IMR-90 (cell line): ENCODE measurements at regions not wholly inside any gene's neighbourhood (a gene's known extent, or its start where the extent isn't known, plus 50 kb on each side); places are given as distances from the start of the nearest gene placed in this dataset.
A peak's percentile ranks its signal among the peaks of the same experiment; 100 is the strongest.

Experiments used
- ATAC-seq: fragments of 200-7000 bp; cut with Tn5 transposase; 2 replicates; pipeline ENCODE4 v1.9.1; 2020; ENCODE audit warnings: low read depth, mild to moderate bottlenecking, moderate library complexity
- BruUV-seq: library from RNA; stranded (reverse); fragments of 400-500 nt; replicated peaks from 2 replicates; lab custom pipeline; 2021; lab: Mats Ljungman, UMichigan
- CTCF ChIA-PET: fragments of 300-600 bp; formaldehyde crosslinking; extraction: SDS; loops from one replicate; lab custom pipeline; 2021; ENCODE audit warnings: antibody characterized with exemption; lab: Yijun Ruan, JAX
- POLR2A ChIA-PET: fragments of 300-600 bp; sonication (Branson Sonifier 250); formaldehyde crosslinking; loops from one replicate; lab custom pipeline; 2022; ENCODE audit warnings: antibody characterized with exemption; ENCODE audit not compliant: unreplicated experiment; lab: Charles Lee
- DNase-seq: peaks from one replicate; pipeline ENCODE4 v3.0.0; 2013
- H2AFZ ChIP-seq: replicated peaks from 2 replicates; pipeline ENCODE3; 2013; ENCODE audit warnings: low read length, mild to moderate bottlenecking; ENCODE audit not compliant: poor library complexity
- H2AK5ac ChIP-seq: 2 replicates; pipeline ENCODE4 v1.6.1; 2013; ENCODE audit warnings: low read depth, low read length, inconsistent platforms
- H2AK9ac ChIP-seq: replicated peaks from 2 replicates; pipeline ENCODE3; 2013; ENCODE audit warnings: mild to moderate bottlenecking, low read depth, low read length, moderate library complexity; ENCODE audit not compliant: poor library complexity
- H2BK120ac ChIP-seq: 2 replicates; pipeline ENCODE4 v1.6.1; 2013; ENCODE audit warnings: low read depth, low read length, inconsistent platforms
- H2BK15ac ChIP-seq: 3 replicates; pipeline ENCODE4 v1.6.1; 2013; ENCODE audit warnings: low read depth, low read length, inconsistent platforms
- H2BK20ac ChIP-seq: 2 replicates; pipeline ENCODE4 v1.6.1; 2013; ENCODE audit warnings: low read depth, mild to moderate bottlenecking, inconsistent platforms, low read length, moderate library complexity
- H2BK5ac ChIP-seq: 2 replicates; pipeline ENCODE4 v1.6.1; 2013; ENCODE audit warnings: mild to moderate bottlenecking, low read depth, low read length, inconsistent platforms; ENCODE audit not compliant: poor library complexity, severe bottlenecking
- H3K14ac ChIP-seq: replicated peaks from 2 replicates; pipeline ENCODE4 v1.6.1; 2013; ENCODE audit warnings: low read depth, low read length, inconsistent platforms
- H3K18ac ChIP-seq: 2 replicates; pipeline ENCODE4 v1.6.1; 2013; ENCODE audit warnings: low read depth, low read length, control low read depth
- H3K23ac ChIP-seq: 2 replicates; pipeline ENCODE4 v1.6.1; 2013; ENCODE audit warnings: low read depth, low read length, inconsistent platforms
- H3K27ac ChIP-seq: 2 replicates; pipeline ENCODE4 v1.5.1; 2013; ENCODE audit warnings: mild to moderate bottlenecking, control low read depth, low read length; ENCODE audit not compliant: insufficient read depth
- H3K27me3 ChIP-seq: 2 replicates; pipeline ENCODE4 v1.6.1; 2013; ENCODE audit warnings: low read length; ENCODE audit not compliant: control insufficient read depth, insufficient read depth
- H3K36me3 ChIP-seq: 2 replicates; pipeline ENCODE4 v1.6.1; 2013; ENCODE audit warnings: low read length, mixed read lengths; ENCODE audit not compliant: control insufficient read depth, insufficient read depth
- H3K4ac ChIP-seq: 2 replicates; pipeline ENCODE4 v1.6.1; 2013; ENCODE audit warnings: low read depth, low read length, inconsistent platforms
- H3K4me1 ChIP-seq: 2 replicates; pipeline ENCODE4 v1.6.1; 2013; ENCODE audit warnings: low read length, mixed read lengths; ENCODE audit not compliant: control insufficient read depth, insufficient read depth
- H3K4me2 ChIP-seq: 2 replicates; pipeline ENCODE4 v1.6.1; 2013; ENCODE audit warnings: low read depth, mild to moderate bottlenecking, control low read depth, low read length, moderate library complexity
- H3K4me3 ChIP-seq: 2 replicates; pipeline ENCODE4 v1.5.1; 2013; ENCODE audit warnings: low read depth, mild to moderate bottlenecking, control low read depth, low read length, moderate library complexity; ENCODE audit not compliant: insufficient read depth
- H3K56ac ChIP-seq: 2 replicates; pipeline ENCODE4 v1.6.1; 2013; ENCODE audit warnings: low read length, inconsistent platforms; ENCODE audit not compliant: insufficient read depth; ENCODE audit errors: extremely low read depth
- H3K79me1 ChIP-seq, 2 experiments: 2 replicates each; pipeline ENCODE4 v1.6.1; 2013; ENCODE audit warnings: low read length in 2 of 2, inconsistent platforms in 1 of 2, low read depth in 1 of 2
- H3K9ac ChIP-seq: 2 replicates; pipeline ENCODE4 v1.6.1; 2013; ENCODE audit warnings: low read depth, low read length, control low read depth
- H3K9me1 ChIP-seq: 2 replicates; pipeline ENCODE4 v1.6.1; 2013; ENCODE audit warnings: low read length, inconsistent platforms; ENCODE audit not compliant: insufficient read depth
- H3K9me3 ChIP-seq: 2 replicates; pipeline ENCODE4 v1.6.1; 2013; ENCODE audit warnings: low read length; ENCODE audit not compliant: control insufficient read depth, insufficient read depth
- H4K20me1 ChIP-seq: 2 replicates; pipeline ENCODE4 v1.6.1; 2013; ENCODE audit warnings: low read length, inconsistent platforms; ENCODE audit not compliant: insufficient read depth
- H4K5ac ChIP-seq: 2 replicates; pipeline ENCODE4 v1.6.1; 2013; ENCODE audit warnings: mild to moderate bottlenecking, low read depth, low read length, control low read depth
- H4K8ac ChIP-seq, 2 experiments: 2 replicates each; pipeline ENCODE4 v1.6.1; 2013; ENCODE audit warnings: low read depth in 2 of 2, low read length in 2 of 2, control low read depth in 1 of 2, inconsistent platforms in 1 of 2
- H4K91ac ChIP-seq: 2 replicates; pipeline ENCODE4 v1.6.1; 2013; ENCODE audit warnings: low read depth, low read length, inconsistent platforms; ENCODE audit not compliant: insufficient read depth
- MAFK ChIP-seq: IDR thresholded peaks from 2 replicates; pipeline ENCODE4 v1.6.1; 2012; ENCODE audit warnings: low read depth, low read length, improper control_type of control experiment
- RFX5 ChIP-seq: IDR thresholded peaks from 2 replicates; pipeline ENCODE4 v1.8.0; 2012; ENCODE audit warnings: low read depth, mild to moderate bottlenecking, low read length, moderate library complexity
- USF2 ChIP-seq: fragments of 150-350 bp; IDR thresholded peaks from 2 replicates; pipeline ENCODE4 v1.6.1; 2017; ENCODE audit warnings: mild to moderate bottlenecking, antibody characterized with exemption, low read length, low read depth
- WGBS, 2 experiments: methylation state at CpG; one replicate each; pipeline versions ENCODE4 v1.1.5 to v1.1.7; 2013; ENCODE audit warnings: missing lambda C conversion rate in 2 of 2; ENCODE audit not compliant: insufficient read length in 1 of 2; ENCODE audit errors: extremely low coverage in 2 of 2; 5-methylcytosine and 5-hydroxymethylcytosine counted together
- dilution Hi-C: fragments of 300-500 bp; cut with HindIII; formaldehyde crosslinking; loops from one replicate; pipeline ENCODE4 v1.14.3; 2018; ENCODE audit warnings: low sequenced_read_pairs; ENCODE audit not compliant: unreplicated experiment
- in situ Hi-C: fragments of 300-500 bp; cut with MboI; formaldehyde crosslinking; loops from 3 replicates; pipeline ENCODE4 v1.14.3; 2019; ENCODE audit warnings: low sequenced_read_pairs, inconsistent platforms, mixed read lengths
- intact Hi-C: fragments of 100-400 bp; cut with micrococcal nuclease; formaldehyde crosslinking; loops from 2 replicates; pipeline ENCODE4 v1.10.0; 2022

- no TSS peak for BruUV-seq
- intact Hi-C loops, result no loop called here
- no peak overlapping the region for H3K4ac ChIP-seq
- ATAC-seq (no peak), DNase-seq (no peak)
- H3K79me1 ChIP-seq, result no peaks in the 10 kb centered on the region
- no peaks in the 10 kb centered on the region for H3K27me3 ChIP-seq
- no peak overlapping the region for H3K56ac ChIP-seq
- in situ Hi-C loops, result no loop called here
- H2AK5ac ChIP-seq, result no peak overlapping the region
- no peak overlapping the region for H2BK120ac ChIP-seq
- no peaks in the 10 kb centered on the region for H4K20me1 ChIP-seq
- no peaks in the 10 kb centered on the region for H3K9me1 ChIP-seq
- no peak overlapping the region for H2BK20ac ChIP-seq
- H3K36me3 ChIP-seq, result no peaks in the 10 kb centered on the region
- no peak overlapping the region for H3K18ac ChIP-seq
- H3K9ac ChIP-seq, result no peak overlapping the region
- H2AFZ ChIP-seq, result no peak overlapping the region
- dilution Hi-C loops, result no loop called here
- no peak overlapping the region for H3K4me3 ChIP-seq
- no peak overlapping the region for H3K23ac ChIP-seq
- H3K9me3 ChIP-seq, result no peaks in the 10 kb centered on the region
- ChIA-PET POLR2A (no interaction called here), CTCF (interaction anchor here (0.5 kb wide), 1 partner anchor 481 kb away, joined by 3 read pairs; no protein-coding TSS in a partner anchor)
- H2AK9ac ChIP-seq, result no peak overlapping the region
- no peak overlapping the region for H4K5ac ChIP-seq
- no peak overlapping the region for H3K4me2 ChIP-seq
- no peak overlapping the region for H3K27ac ChIP-seq
- no peaks in the 10 kb centered on the region for H3K4me1 ChIP-seq
- no peak overlapping the region for H2BK5ac ChIP-seq
- no peak overlapping the region for H3K14ac ChIP-seq
- TF ChIP-seq RFX5 (no peak), MAFK (0 out of 2 replicates have a peak, but pooled peaks have one; percentile 14), USF2 (no peak)
- H4K8ac ChIP-seq, result no peak overlapping the region
- no CpG with 5 or more reads among the region's 1 CpG for WGBS, 2 experiments
- H2BK15ac ChIP-seq, result no peak overlapping the region
- no peak overlapping the region for H4K91ac ChIP-seq
These were observed 162.8 kb downstream of the BARX1 start for GRCh38 chr9:93792358-93792757.
